ENCODE measurements at regions not wholly inside any gene's neighbourhood (a gene's known extent, or its start where the extent isn't known, plus 50 kb on each side); places are given as distances from the start of the nearest gene placed in this dataset.

GRCh38 chr10:32153252-32153651, 97.0 kb upstream of the KIF5B start:
- ChIA-PET RAD21 (ENCODE audit: low non-redundant PET in 1 of 2, low total read pairs in 2 of 2, uncharacterized antibody in 2 of 2, unreplicated experiment in 2 of 2) (no interaction called here), CTCF (no interaction called here), POLR2A (no interaction called here)
- Histone ChIP-seq H3K4me2 (ENCODE audit: low read length) (no peak overlapping the region), H2AFZ (ENCODE audit: low read depth, low read length, poor library complexity, severe bottlenecking) (no peak overlapping the region), H3K27me3 (ENCODE audit: insufficient read depth, low read length) (no peaks in the 10 kb centered on the region), H4K20me1 (ENCODE audit: insufficient read depth) (no peaks in the 10 kb centered on the region), H3K4me1 (ENCODE audit: control insufficient read depth in 1 of 2, insufficient read depth in 2 of 2, low read length in 2 of 2) (peaks cover 0 to 22% of the 10 kb centered on the region in 2 experiments; a peak in 2 of 4 replicates), H3K36me3 (ENCODE audit: control insufficient read depth in 1 of 2, insufficient read depth in 2 of 2, low read length in 2 of 2) (no peaks in the 10 kb centered on the region), H3K9me3 (ENCODE audit: control insufficient read depth in 1 of 2, insufficient read depth in 1 of 2, low read depth in 1 of 2, low read length in 2 of 2) (no peaks in the 10 kb centered on the region), H3K9ac (ENCODE audit: low read length) (no peak overlapping the region), H3K27ac (ENCODE audit: low read depth, low read length) (no peak overlapping the region), H3K4me3 (replicated peaks in 1 of 2; ENCODE audit: low read depth in 1 of 2, low read length in 2 of 2) (no peak overlapping the region), H3K79me2 (ENCODE audit: insufficient read depth, low read length) (no peaks in the 10 kb centered on the region), H3K9me2 (ENCODE audit: insufficient read depth) (no peaks in the 10 kb centered on the region)
- ATAC-seq (no peak), DNase-seq (ENCODE audit: low read depth, low spot score) (no peak)
- intact Hi-C loops (cut with micrococcal nuclease): no loop called here
- no peak for TF ChIP-seq TCF7L2 (IDR thresholded peaks at IDR 0.05; ENCODE audit: borderline replicate concordance, extremely low read depth, insufficient read depth, insufficient read length)
- no peak for TF ChIP-seq YY1 (IDR thresholded peaks at IDR 0.05; ENCODE audit: extremely low read depth, insufficient replicate concordance, low read depth, low read length)
- no peak for TF ChIP-seq ZFX (IDR thresholded peaks at IDR 0.05)
- no peak for TF ChIP-seq EZH2phosphoT487 (IDR thresholded peaks at IDR 0.05; ENCODE audit: borderline replicate concordance)
- no peak for TF ChIP-seq ATF3 (IDR thresholded peaks at IDR 0.05)
- TF ChIP-seq RAD21 (IDR thresholded peaks at IDR 0.05; ENCODE audit: low read depth): no peak
- no peak for TF ChIP-seq REST (IDR thresholded peaks at IDR 0.05; ENCODE audit: low read depth)
- TF ChIP-seq POLR2A (IDR thresholded peaks at IDR 0.05; ENCODE audit: borderline replicate concordance, extremely low read depth, insufficient read depth, insufficient read length): no peak
- TF ChIP-seq EGR1 (IDR thresholded peaks at IDR 0.05; ENCODE audit: low read depth): no peak
- TF ChIP-seq POLR2AphosphoS5 (IDR thresholded peaks at IDR 0.05; ENCODE audit: low read depth, low read length): no peak
- TF ChIP-seq EZH2 (IDR thresholded peaks at IDR 0.05): no peak
- TF ChIP-seq ELF1 (IDR thresholded peaks at IDR 0.05; ENCODE audit: borderline replicate concordance, low read depth): no peak
- no peak for TF ChIP-seq CEBPB (IDR thresholded peaks at IDR 0.05; ENCODE audit: low read depth)
- no peak for TF ChIP-seq JUND (IDR thresholded peaks at IDR 0.05)
- TF ChIP-seq CBX3 (IDR thresholded peaks at IDR 0.05; ENCODE audit: low read depth): no peak
- TF ChIP-seq ZNF274 (IDR thresholded peaks at IDR 0.05; ENCODE audit: low read depth, low read length): no peak
- no peak for TF ChIP-seq FOSL1 (IDR thresholded peaks at IDR 0.05; ENCODE audit: low read depth)
- no peak for TF ChIP-seq MAX (IDR thresholded peaks at IDR 0.05)
- no peak for TF ChIP-seq SIN3A (IDR thresholded peaks at IDR 0.05; ENCODE audit: low read depth)
- no TSS peak for BruUV-seq (replicated peaks)
